ENCODE measurements at regions not wholly inside any gene's neighbourhood (a gene's known extent, or its start where the extent isn't known, plus 50 kb on each side); places are given as distances from the start of the nearest gene placed in this dataset.

GRCh38 chr6:14661691-14662090 is 544.1 kb downstream of the CD83 start:
- ATAC-seq (ENCODE audit: poor library complexity) (no peak), DNase-seq (no peak)
- intact Hi-C loops (cut with DNase I) = no loop called here

GRCh38 chr6:14664112-14664601 is 546.6 kb downstream of the CD83 start:
- DNase-seq (no peak), ATAC-seq (ENCODE audit: poor library complexity) (no peak)
- intact Hi-C loops (cut with DNase I) = no loop called here

- intact Hi-C loops (cut with DNase I) = no loop called here
- DNase-seq (no peak), ATAC-seq (ENCODE audit: poor library complexity) (no peak)
These were observed 547.2 kb downstream of the CD83 start for GRCh38 chr6:14664621-14665315.

- intact Hi-C loops (cut with DNase I) = no loop called here
- no peak for ATAC-seq (ENCODE audit: poor library complexity)
- peak; percentile 56 for DNase-seq
These were observed 548.5 kb downstream of the CD83 start for GRCh38 chr6:14665827-14666724.

- intact Hi-C loops (cut with DNase I) = no loop called here
- no peak for ATAC-seq (ENCODE audit: poor library complexity)
- no peak for DNase-seq
These were observed 553.2 kb downstream of the CD83 start for GRCh38 chr6:14670806-14671205.

GRCh38 chr6:14671261-14671681 is 553.7 kb downstream of the CD83 start:
- intact Hi-C loops (cut with DNase I) = no loop called here
- ATAC-seq (ENCODE audit: poor library complexity) (peak; percentile 52), DNase-seq (peak; percentile 58)

GRCh38 chr6:14671937-14672336 is 554.4 kb downstream of the CD83 start:
- ATAC-seq (ENCODE audit: poor library complexity) (no peak), DNase-seq (no peak)
- intact Hi-C loops (cut with DNase I) = no loop called here

GRCh38 chr6:14673201-14673600 is 555.6 kb downstream of the CD83 start:
- DNase-seq = no peak
- intact Hi-C loops (cut with DNase I) = no loop called here
- ATAC-seq (ENCODE audit: poor library complexity) = no peak

GRCh38 chr6:14674458-14674857 is 556.9 kb downstream of the CD83 start:
- intact Hi-C loops (cut with DNase I) = no loop called here
- ATAC-seq (ENCODE audit: poor library complexity) (no peak), DNase-seq (no peak)

- intact Hi-C loops (cut with DNase I) = no loop called here
- ATAC-seq (ENCODE audit: poor library complexity) (no peak), DNase-seq (no peak)
These were observed 557.5 kb downstream of the CD83 start for GRCh38 chr6:14674867-14675648.

- ATAC-seq (ENCODE audit: poor library complexity) = peak; percentile 48
- intact Hi-C loops (cut with DNase I) = no loop called here
- DNase-seq = no peak
These were observed 558.5 kb downstream of the CD83 start for GRCh38 chr6:14676064-14676463.

GRCh38 chr6:14676977-14677781 is 559.6 kb downstream of the CD83 start:
- ATAC-seq (ENCODE audit: poor library complexity) (no peak), DNase-seq (no peak)
- intact Hi-C loops (cut with DNase I) = no loop called here

- DNase-seq (no peak), ATAC-seq (ENCODE audit: poor library complexity) (no peak)
- intact Hi-C loops (cut with DNase I) = no loop called here
These were observed 564.0 kb upstream of the JARID2 start for GRCh38 chr6:14681699-14682487.

GRCh38 chr6:14682812-14683211 is 563.1 kb upstream of the JARID2 start:
- no peak for ATAC-seq (ENCODE audit: poor library complexity)
- intact Hi-C loops (cut with DNase I) = no loop called here
- DNase-seq = no peak

- ATAC-seq (ENCODE audit: poor library complexity) (no peak), DNase-seq (no peak)
- intact Hi-C loops (cut with DNase I) = no loop called here
These were observed 556.2 kb upstream of the JARID2 start for GRCh38 chr6:14689639-14690038.

- ATAC-seq (ENCODE audit: poor library complexity) (no peak), DNase-seq (no peak)
- intact Hi-C loops (cut with DNase I) = no loop called here
These were observed 555.5 kb upstream of the JARID2 start for GRCh38 chr6:14690120-14691056.

GRCh38 chr6:14692208-14692607 is 553.7 kb upstream of the JARID2 start:
- DNase-seq (no peak), ATAC-seq (ENCODE audit: poor library complexity) (no peak)
- intact Hi-C loops (cut with DNase I) = no loop called here

All from Right ventricle myocardium superior (tissue), 1 donor.